Activated CD4-positive, alpha-beta T cell treated with anti-CD3 and anti-CD28 coated beads for 48 hours (primary cell): ENCODE measurements at regions not wholly inside any gene's neighbourhood (a gene's known extent, or its start where the extent isn't known, plus 50 kb on each side); places are given as distances from the start of the nearest gene placed in this dataset.

ENCODE experiments used
- DNase-seq: peaks from one replicate; pipeline ENCODE4 v3.0.0-alpha.2; 2020

- DNase-seq, result no peak
Measured at GRCh38 chr7:32263611-32264010, 193.4 kb upstream of the PDE1C start.

GRCh38 chr7:32262315-32262714 lies 192.1 kb upstream of the PDE1C start:
- DNase-seq, result no peak

- no peak for DNase-seq
Measured at GRCh38 chr7:32259931-32260596, 189.9 kb upstream of the PDE1C start.

GRCh38 chr7:32258265-32258664 lies 188.1 kb upstream of the PDE1C start:
- DNase-seq, result no peak

GRCh38 chr7:32257621-32258020 lies 187.4 kb upstream of the PDE1C start:
- DNase-seq, result no peak

- DNase-seq, result no peak
Measured at GRCh38 chr7:32256811-32257210, 186.6 kb upstream of the PDE1C start.

- no peak for DNase-seq
Measured at GRCh38 chr7:32256376-32256775, 186.2 kb upstream of the PDE1C start.

- no peak for DNase-seq
Measured at GRCh38 chr7:32255036-32255435, 184.8 kb upstream of the PDE1C start.

GRCh38 chr7:32253299-32253698 lies 183.1 kb upstream of the PDE1C start:
- DNase-seq, result no peak

GRCh38 chr7:32251659-32252058 lies 181.5 kb upstream of the PDE1C start:
- DNase-seq, result no peak

GRCh38 chr7:32250471-32251260 lies 180.5 kb upstream of the PDE1C start:
- DNase-seq, result no peak

- no peak for DNase-seq
Measured at GRCh38 chr7:32250003-32250402, 179.8 kb upstream of the PDE1C start.

GRCh38 chr7:32248522-32248921 lies 178.3 kb upstream of the PDE1C start:
- DNase-seq, result no peak

- no peak for DNase-seq
Measured at GRCh38 chr7:32244806-32245345, 174.7 kb upstream of the PDE1C start.

GRCh38 chr7:32243687-32244290 lies 173.6 kb upstream of the PDE1C start:
- DNase-seq, result no peak

- no peak for DNase-seq
Measured at GRCh38 chr7:32242436-32242835, 172.2 kb upstream of the PDE1C start.

- DNase-seq, result no peak
Measured at GRCh38 chr7:32241636-32242035, 171.4 kb upstream of the PDE1C start.

- DNase-seq, result no peak
Measured at GRCh38 chr7:32239764-32240163, 169.6 kb upstream of the PDE1C start.

- DNase-seq, result no peak
Measured at GRCh38 chr7:32228601-32229000, 158.4 kb upstream of the PDE1C start.

- no peak for DNase-seq
Measured at GRCh38 chr7:32227746-32228145, 157.5 kb upstream of the PDE1C start.

GRCh38 chr7:32224276-32224675 lies 154.1 kb upstream of the PDE1C start:
- no peak for DNase-seq

- DNase-seq, result no peak
Measured at GRCh38 chr7:32223721-32224120, 153.5 kb upstream of the PDE1C start.

GRCh38 chr7:32223071-32223650 lies 153.0 kb upstream of the PDE1C start:
- DNase-seq, result no peak
